GM12878 (cell line): ENCODE measurements at regions not wholly inside any gene's neighbourhood (a gene's known extent, or its start where the extent isn't known, plus 50 kb on each side); places are given as distances from the start of the nearest gene placed in this dataset.

Experiments used
- ATAC-seq: fragments of 200-7000 bp; cut with Tn5 transposase; 3 replicates; pipeline ENCODE4 v1.9.1; 2020; ENCODE audit warnings: mild to moderate bottlenecking, moderate library complexity
- BruUV-seq: library from RNA; stranded (reverse); fragments of 400-500 nt; replicated peaks from 2 replicates; lab custom pipeline; 2021; lab: Mats Ljungman, UMichigan
- CTCF ChIA-PET: fragments of 300-600 bp; sonication (Branson Sonifier 250); formaldehyde crosslinking; extraction: SDS; loops from one replicate; lab custom pipeline; 2021; ENCODE audit warnings: inconsistent platforms; lab: Yijun Ruan, JAX
- POLR2A ChIA-PET: fragments of 350-600 bp; formaldehyde crosslinking; extraction: SDS; loops from one replicate; lab custom pipeline; 2021; ENCODE audit warnings: inconsistent platforms; lab: Charles Lee
- RAD21 ChIA-PET: fragments of 300-600 bp; sonication (Branson Sonifier 250); formaldehyde crosslinking; loops from one replicate; lab custom pipeline; 2023; ENCODE audit warnings: antibody characterized with exemption; ENCODE audit not compliant: unreplicated experiment; lab: Charles Lee
- SMC1A ChIA-PET: fragments of 300-600 bp; sonication (Branson Sonifier 250); formaldehyde crosslinking; loops from one replicate; lab custom pipeline; 2023; ENCODE audit not compliant: unreplicated experiment, uncharacterized antibody; lab: Charles Lee
- DNase-seq: peaks from one replicate; pipeline ENCODE4 v3.0.0-alpha.2; 2011; ENCODE audit warnings: low read depth, low spot score
- FAIRE-seq: peaks from 3 replicates; lab custom pipeline; 2011; peaks lifted over from hg19 to GRCh38; lab: Jason Lieb, UNC
- H2AFZ ChIP-seq: 2 replicates; pipeline ENCODE4 v1.6.0; 2011; ENCODE audit warnings: low read depth, low read length, control low read depth; ENCODE audit not compliant: control insufficient read depth
- H3K27ac ChIP-seq: 2 replicates; pipeline ENCODE4 v1.5.1; 2011; ENCODE audit warnings: control low read depth; ENCODE audit not compliant: control insufficient read depth, insufficient read depth
- H3K27me3 ChIP-seq, 2 experiments: replicated peaks in 1 of 2; 2 replicates each; pipeline versions ENCODE4 v1.6.0 to v1.6.1; 2011; ENCODE audit warnings: low read length in 1 of 2; ENCODE audit not compliant: control insufficient read depth in 2 of 2, insufficient read depth in 2 of 2
- H3K36me3 ChIP-seq, 2 experiments: 2 replicates each; pipeline ENCODE4 v1.5.1; 2011; ENCODE audit warnings: low read length in 1 of 2; ENCODE audit not compliant: control insufficient read depth in 2 of 2, insufficient read depth in 2 of 2
- H3K4me1 ChIP-seq: 2 replicates; pipeline ENCODE4 v1.6.1; 2011; ENCODE audit warnings: mild to moderate bottlenecking, low read length, moderate library complexity, mixed read lengths; ENCODE audit not compliant: control insufficient read depth, insufficient read depth
- H3K4me2 ChIP-seq: 2 replicates; pipeline ENCODE4 v1.6.0; 2011; ENCODE audit warnings: control low read depth; ENCODE audit not compliant: control insufficient read depth, insufficient read depth
- H3K4me3 ChIP-seq: fragments of 200-600 bp; sonication (generic); 2 replicates; pipeline ENCODE4 v1.5.1; 2016
- H3K79me2 ChIP-seq: 2 replicates; pipeline ENCODE4 v1.6.0; 2011; ENCODE audit warnings: low read length; ENCODE audit not compliant: control insufficient read depth, insufficient read depth
- H3K9ac ChIP-seq: 2 replicates; pipeline ENCODE4 v1.8.0; 2011; ENCODE audit warnings: low read length, control low read depth, mixed read lengths; ENCODE audit not compliant: control insufficient read depth, insufficient read depth
- H3K9me3 ChIP-seq: replicated peaks from 3 replicates; pipeline ENCODE4 v1.5.1; 2011; ENCODE audit warnings: mild to moderate bottlenecking, low read length; ENCODE audit not compliant: control insufficient read depth, insufficient read depth
- H4K20me1 ChIP-seq: 2 replicates; pipeline ENCODE4 v1.6.0; 2011; ENCODE audit not compliant: control insufficient read depth, insufficient read depth
- CHD2 ChIP-seq: IDR thresholded peaks from 2 replicates; pipeline ENCODE4 v1.6.1; 2011; ENCODE audit warnings: low read depth, low read length, improper control_type of control experiment, borderline replicate concordance
- CHD4 ChIP-seq: fragments of 200-600 bp; sonication (generic); IDR thresholded peaks from 2 replicates; pipeline ENCODE4 v1.6.1; 2016; ENCODE audit warnings: mild to moderate bottlenecking
- GATAD2B ChIP-seq: fragments of 450-650 bp; conservative IDR thresholded peaks from 2 replicates; pipeline ENCODE4 v1.6.1; 2017; ENCODE audit warnings: low read depth, mild to moderate bottlenecking, moderate library complexity
- HDAC2 ChIP-seq: fragments of 200-600 bp; sonication (generic); IDR thresholded peaks from 2 replicates; pipeline ENCODE4 v1.6.1; 2017
- TCF7 ChIP-seq: IDR thresholded peaks from 2 replicates; pipeline ENCODE4 v1.6.1; 2014; ENCODE audit warnings: antibody characterized with exemption, borderline replicate concordance
- ZNF622 ChIP-seq: fragments of 450-650 bp; IDR thresholded peaks from 2 replicates; pipeline ENCODE4 v1.6.1; 2017; ENCODE audit warnings: mild to moderate bottlenecking, inconsistent platforms
- WGBS: methylation state at CpG from one replicate; pipeline ENCODE4 v1.1.6; 2016; ENCODE audit warnings: low lambda C conversion rate; ENCODE audit not compliant: insufficient replicate concordance, insufficient coverage; ENCODE audit errors: missing lambda C conversion rate; 5-methylcytosine and 5-hydroxymethylcytosine counted together
- in situ Hi-C: fragments of 300-500 bp; cut with MboI; formaldehyde crosslinking; loops from 9 replicates; pipeline ENCODE4 v1.14.3; 2018; ENCODE audit warnings: mixed read lengths
- intact Hi-C: fragments of 100-400 bp; cut with micrococcal nuclease; formaldehyde crosslinking; loops from one replicate; pipeline ENCODE4 v1.14.2; 2022; ENCODE audit not compliant: unreplicated experiment
- TF ChIP-seq, protein P1 (sequence below): IDR thresholded peaks from 2 replicates; pipeline ENCODE4 v1.6.1; 2011; ENCODE audit warnings: low read depth, mild to moderate bottlenecking, low read length, moderate library complexity, borderline replicate concordance; ENCODE audit errors: extremely low read depth
- TF ChIP-seq, protein P2 (sequence below): fragments of 450-650 bp; formaldehyde crosslinking; IDR thresholded peaks from 2 replicates; pipeline ENCODE4 v1.4.0; 2020; ENCODE audit warnings: mild to moderate bottlenecking, moderate library complexity
- TF ChIP-seq, protein P3 (sequence below): fragments of 450-650 bp; formaldehyde crosslinking; IDR thresholded peaks from 2 replicates; pipeline ENCODE4 v1.4.0; 2022; ENCODE audit warnings: mild to moderate bottlenecking, moderate library complexity
- TF ChIP-seq, protein P4 (sequence below): fragments of 450-650 bp; IDR thresholded peaks from 2 replicates; pipeline ENCODE4 v1.6.1; 2016; ENCODE audit warnings: mild to moderate bottlenecking
- TF ChIP-seq, protein P5 (sequence below): fragments of 450-650 bp; conservative IDR thresholded peaks from 2 replicates; pipeline ENCODE4 v1.6.1; 2017; ENCODE audit warnings: mild to moderate bottlenecking, moderate library complexity
- TF ChIP-seq, protein P6 (sequence below): fragments of 450-650 bp; IDR thresholded peaks from 2 replicates; pipeline ENCODE4 v1.6.1; 2014; ENCODE audit warnings: mild to moderate bottlenecking

DNA sequence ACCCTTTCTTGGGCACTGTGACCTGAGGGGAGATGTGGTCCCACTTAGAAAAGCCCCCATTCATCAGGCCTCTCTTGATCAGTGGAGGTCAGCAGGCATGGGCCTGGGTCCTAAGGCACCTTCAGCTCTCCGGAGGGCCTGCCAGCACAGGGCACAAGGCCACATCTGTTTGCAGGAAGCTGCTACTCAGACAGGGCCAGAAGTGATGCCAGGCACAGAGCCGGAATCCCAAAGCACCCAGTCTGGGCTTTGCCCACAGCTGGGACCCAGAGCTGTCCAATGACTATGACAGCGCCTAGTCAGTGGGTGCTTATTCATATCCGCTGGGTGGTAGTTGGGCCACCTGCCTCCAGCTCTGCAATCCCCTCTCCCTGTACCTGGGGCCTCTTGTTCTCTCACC, 63.2 kb upstream of the ELN start:
- intact Hi-C loops (no loop called here), in situ Hi-C loops (no loop called here)
- RAD21 ChIA-PET: no interaction called here
- no peak overlapping the region for H3K4me2 ChIP-seq
- H3K27me3 ChIP-seq: no peaks in the 10 kb centered on the region
- H2AFZ ChIP-seq: no peak overlapping the region
- WGBS: 78% methylated on average over 4 of the region's 4 CpGs
- no peak overlapping the region for H3K4me3 ChIP-seq
- H3K36me3 ChIP-seq: no peaks in the 10 kb centered on the region
- H3K9ac ChIP-seq: no peak overlapping the region
- FAIRE-seq: no peak
- no peak for DNase-seq
- H4K20me1 ChIP-seq: no peaks in the 10 kb centered on the region
- no TSS peak for BruUV-seq
- CTCF ChIA-PET: no interaction called here
- H3K27ac ChIP-seq: no peak overlapping the region
- SMC1A ChIA-PET: interaction anchor here (0.9 kb wide), 1 partner anchor 151 kb away, joined by 4 read pairs; no protein-coding TSS in a partner anchor
- no peak for ATAC-seq
- POLR2A ChIA-PET: no interaction called here
- no peaks in the 10 kb centered on the region for H3K4me1 ChIP-seq
- no peaks in the 10 kb centered on the region; the same call in 1 of the 3 replicates for H3K9me3 ChIP-seq
- H3K79me2 ChIP-seq: no peaks in the 10 kb centered on the region
- TF ChIP-seq CHD4 (no peak), GATAD2B (no peak), ZNF622 (no peak), TCF7 (no peak), CHD2 (no peak), HDAC2 (no peak)
- TF ChIP-seq, protein P1, sequence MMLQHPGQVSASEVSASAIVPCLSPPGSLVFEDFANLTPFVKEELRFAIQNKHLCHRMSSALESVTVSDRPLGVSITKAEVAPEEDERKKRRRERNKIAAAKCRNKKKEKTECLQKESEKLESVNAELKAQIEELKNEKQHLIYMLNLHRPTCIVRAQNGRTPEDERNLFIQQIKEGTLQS: no peak
- TF ChIP-seq, protein P2, sequence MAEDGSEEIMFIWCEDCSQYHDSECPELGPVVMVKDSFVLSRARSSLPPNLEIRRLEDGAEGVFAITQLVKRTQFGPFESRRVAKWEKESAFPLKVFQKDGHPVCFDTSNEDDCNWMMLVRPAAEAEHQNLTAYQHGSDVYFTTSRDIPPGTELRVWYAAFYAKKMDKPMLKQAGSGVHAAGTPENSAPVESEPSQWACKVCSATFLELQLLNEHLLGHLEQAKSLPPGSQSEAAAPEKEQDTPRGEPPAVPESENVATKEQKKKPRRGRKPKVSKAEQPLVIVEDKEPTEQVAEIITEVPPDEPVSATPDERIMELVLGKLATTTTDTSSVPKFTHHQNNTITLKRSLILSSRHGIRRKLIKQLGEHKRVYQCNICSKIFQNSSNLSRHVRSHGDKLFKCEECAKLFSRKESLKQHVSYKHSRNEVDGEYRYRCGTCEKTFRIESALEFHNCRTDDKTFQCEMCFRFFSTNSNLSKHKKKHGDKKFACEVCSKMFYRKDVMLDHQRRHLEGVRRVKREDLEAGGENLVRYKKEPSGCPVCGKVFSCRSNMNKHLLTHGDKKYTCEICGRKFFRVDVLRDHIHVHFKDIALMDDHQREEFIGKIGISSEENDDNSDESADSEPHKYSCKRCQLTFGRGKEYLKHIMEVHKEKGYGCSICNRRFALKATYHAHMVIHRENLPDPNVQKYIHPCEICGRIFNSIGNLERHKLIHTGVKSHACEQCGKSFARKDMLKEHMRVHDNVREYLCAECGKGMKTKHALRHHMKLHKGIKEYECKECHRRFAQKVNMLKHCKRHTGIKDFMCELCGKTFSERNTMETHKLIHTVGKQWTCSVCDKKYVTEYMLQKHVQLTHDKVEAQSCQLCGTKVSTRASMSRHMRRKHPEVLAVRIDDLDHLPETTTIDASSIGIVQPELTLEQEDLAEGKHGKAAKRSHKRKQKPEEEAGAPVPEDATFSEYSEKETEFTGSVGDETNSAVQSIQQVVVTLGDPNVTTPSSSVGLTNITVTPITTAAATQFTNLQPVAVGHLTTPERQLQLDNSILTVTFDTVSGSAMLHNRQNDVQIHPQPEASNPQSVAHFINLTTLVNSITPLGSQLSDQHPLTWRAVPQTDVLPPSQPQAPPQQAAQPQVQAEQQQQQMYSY (CRISPR knock-in tag): no peak
- TF ChIP-seq, protein P3, sequence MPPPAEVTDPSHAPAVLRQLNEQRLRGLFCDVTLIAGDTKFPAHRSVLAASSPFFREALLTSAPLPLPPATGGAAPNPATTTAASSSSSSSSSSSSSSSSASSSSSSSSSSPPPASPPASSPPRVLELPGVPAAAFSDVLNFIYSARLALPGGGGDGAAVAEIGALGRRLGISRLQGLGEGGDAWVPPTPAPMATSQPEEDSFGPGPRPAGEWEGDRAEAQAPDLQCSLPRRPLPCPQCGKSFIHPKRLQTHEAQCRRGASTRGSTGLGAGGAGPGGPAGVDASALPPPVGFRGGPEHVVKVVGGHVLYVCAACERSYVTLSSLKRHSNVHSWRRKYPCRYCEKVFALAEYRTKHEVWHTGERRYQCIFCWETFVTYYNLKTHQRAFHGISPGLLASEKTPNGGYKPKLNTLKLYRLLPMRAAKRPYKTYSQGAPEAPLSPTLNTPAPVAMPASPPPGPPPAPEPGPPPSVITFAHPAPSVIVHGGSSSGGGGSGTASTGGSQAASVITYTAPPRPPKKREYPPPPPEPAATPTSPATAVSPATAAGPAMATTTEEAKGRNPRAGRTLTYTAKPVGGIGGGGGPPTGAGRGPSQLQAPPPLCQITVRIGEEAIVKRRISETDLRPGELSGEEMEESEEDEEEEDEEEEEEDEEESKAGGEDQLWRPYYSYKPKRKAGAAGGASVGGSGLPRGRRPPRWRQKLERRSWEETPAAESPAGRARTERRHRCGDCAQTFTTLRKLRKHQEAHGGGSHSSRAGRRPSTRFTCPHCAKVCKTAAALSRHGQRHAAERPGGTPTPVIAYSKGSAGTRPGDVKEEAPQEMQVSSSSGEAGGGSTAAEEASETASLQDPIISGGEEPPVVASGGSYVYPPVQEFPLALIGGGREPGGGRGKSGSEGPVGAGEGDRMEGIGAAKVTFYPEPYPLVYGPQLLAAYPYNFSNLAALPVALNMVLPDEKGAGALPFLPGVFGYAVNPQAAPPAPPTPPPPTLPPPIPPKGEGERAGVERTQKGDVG (CRISPR knock-in tag): no peak
- TF ChIP-seq, protein P4, sequence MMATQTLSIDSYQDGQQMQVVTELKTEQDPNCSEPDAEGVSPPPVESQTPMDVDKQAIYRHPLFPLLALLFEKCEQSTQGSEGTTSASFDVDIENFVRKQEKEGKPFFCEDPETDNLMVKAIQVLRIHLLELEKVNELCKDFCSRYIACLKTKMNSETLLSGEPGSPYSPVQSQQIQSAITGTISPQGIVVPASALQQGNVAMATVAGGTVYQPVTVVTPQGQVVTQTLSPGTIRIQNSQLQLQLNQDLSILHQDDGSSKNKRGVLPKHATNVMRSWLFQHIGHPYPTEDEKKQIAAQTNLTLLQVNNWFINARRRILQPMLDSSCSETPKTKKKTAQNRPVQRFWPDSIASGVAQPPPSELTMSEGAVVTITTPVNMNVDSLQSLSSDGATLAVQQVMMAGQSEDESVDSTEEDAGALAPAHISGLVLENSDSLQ: no peak
- TF ChIP-seq, protein P5, sequence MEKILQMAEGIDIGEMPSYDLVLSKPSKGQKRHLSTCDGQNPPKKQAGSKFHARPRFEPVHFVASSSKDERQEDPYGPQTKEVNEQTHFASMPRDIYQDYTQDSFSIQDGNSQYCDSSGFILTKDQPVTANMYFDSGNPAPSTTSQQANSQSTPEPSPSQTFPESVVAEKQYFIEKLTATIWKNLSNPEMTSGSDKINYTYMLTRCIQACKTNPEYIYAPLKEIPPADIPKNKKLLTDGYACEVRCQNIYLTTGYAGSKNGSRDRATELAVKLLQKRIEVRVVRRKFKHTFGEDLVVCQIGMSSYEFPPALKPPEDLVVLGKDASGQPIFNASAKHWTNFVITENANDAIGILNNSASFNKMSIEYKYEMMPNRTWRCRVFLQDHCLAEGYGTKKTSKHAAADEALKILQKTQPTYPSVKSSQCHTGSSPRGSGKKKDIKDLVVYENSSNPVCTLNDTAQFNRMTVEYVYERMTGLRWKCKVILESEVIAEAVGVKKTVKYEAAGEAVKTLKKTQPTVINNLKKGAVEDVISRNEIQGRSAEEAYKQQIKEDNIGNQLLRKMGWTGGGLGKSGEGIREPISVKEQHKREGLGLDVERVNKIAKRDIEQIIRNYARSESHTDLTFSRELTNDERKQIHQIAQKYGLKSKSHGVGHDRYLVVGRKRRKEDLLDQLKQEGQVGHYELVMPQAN: no peak
- TF ChIP-seq, protein P6, sequence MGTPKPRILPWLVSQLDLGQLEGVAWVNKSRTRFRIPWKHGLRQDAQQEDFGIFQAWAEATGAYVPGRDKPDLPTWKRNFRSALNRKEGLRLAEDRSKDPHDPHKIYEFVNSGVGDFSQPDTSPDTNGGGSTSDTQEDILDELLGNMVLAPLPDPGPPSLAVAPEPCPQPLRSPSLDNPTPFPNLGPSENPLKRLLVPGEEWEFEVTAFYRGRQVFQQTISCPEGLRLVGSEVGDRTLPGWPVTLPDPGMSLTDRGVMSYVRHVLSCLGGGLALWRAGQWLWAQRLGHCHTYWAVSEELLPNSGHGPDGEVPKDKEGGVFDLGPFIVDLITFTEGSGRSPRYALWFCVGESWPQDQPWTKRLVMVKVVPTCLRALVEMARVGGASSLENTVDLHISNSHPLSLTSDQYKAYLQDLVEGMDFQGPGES: no peak
